HG02840 (cell line): ENCODE measurements at regions not wholly inside any gene's neighbourhood (a gene's known extent, or its start where the extent isn't known, plus 50 kb on each side); places are given as distances from the start of the nearest gene placed in this dataset.
"Not testable (repeated sequence)": the region's sequence is repeated elsewhere in the genome, so short reads cannot be mapped to it uniquely, and the experiment has no call there.

Experiments
- ATAC-seq: cut with Tn5 transposase; IDR thresholded peaks from one replicate; pipeline ENCODE4 v1.9.1; 2021; ENCODE audit warnings: mild to moderate bottlenecking, moderate library complexity, moderate number of reproducible peaks; ENCODE audit not compliant: unreplicated experiment, low FRiP score

GRCh38 chr2:176779917-176780316, 432.7 kb upstream of the HNRNPA3 start:
- ATAC-seq = no peak

GRCh38 chr2:176780348-176780747, 432.2 kb upstream of the HNRNPA3 start:
- ATAC-seq = no peak

- no peak for ATAC-seq
Measured at GRCh38 chr2:176781570-176782217, 430.9 kb upstream of the HNRNPA3 start.

GRCh38 chr2:176784633-176785200, 427.9 kb upstream of the HNRNPA3 start:
- no peak for ATAC-seq

GRCh38 chr2:176789751-176790150, 422.8 kb upstream of the HNRNPA3 start:
- no peak for ATAC-seq

GRCh38 chr2:176790468-176790867, 422.1 kb upstream of the HNRNPA3 start:
- ATAC-seq = no peak

- no peak for ATAC-seq
Measured at GRCh38 chr2:176793792-176794191, 418.8 kb upstream of the HNRNPA3 start.

GRCh38 chr2:176794392-176794791, 418.2 kb upstream of the HNRNPA3 start:
- no peak for ATAC-seq

- ATAC-seq = no peak
Measured at GRCh38 chr2:176795823-176796222, 416.8 kb upstream of the HNRNPA3 start.

- ATAC-seq = not testable (repeated sequence)
Measured at GRCh38 chr2:176796677-176797076, 415.9 kb upstream of the HNRNPA3 start.

- ATAC-seq = no peak
Measured at GRCh38 chr2:176804392-176804791, 408.2 kb upstream of the HNRNPA3 start.

- no peak for ATAC-seq
Measured at GRCh38 chr2:176805345-176805744, 407.2 kb upstream of the HNRNPA3 start.

- no peak for ATAC-seq
Measured at GRCh38 chr2:176812246-176812775, 400.3 kb upstream of the HNRNPA3 start.

GRCh38 chr2:176813156-176813555, 399.4 kb upstream of the HNRNPA3 start:
- no peak for ATAC-seq

- ATAC-seq = no peak
Measured at GRCh38 chr2:176813621-176814049, 399.0 kb upstream of the HNRNPA3 start.

- ATAC-seq = no peak
Measured at GRCh38 chr2:176814274-176814673, 398.3 kb upstream of the HNRNPA3 start.

- ATAC-seq = no peak
Measured at GRCh38 chr2:176814740-176815367, 397.7 kb upstream of the HNRNPA3 start.

GRCh38 chr2:176817061-176817565, 395.5 kb upstream of the HNRNPA3 start:
- ATAC-seq = no peak

- ATAC-seq = no peak
Measured at GRCh38 chr2:176818076-176818475, 394.5 kb upstream of the HNRNPA3 start.

GRCh38 chr2:176818617-176819016, 394.0 kb upstream of the HNRNPA3 start:
- ATAC-seq = no peak

GRCh38 chr2:176819306-176819705, 393.3 kb upstream of the HNRNPA3 start:
- no peak for ATAC-seq
